Brain microvascular endothelial cell (primary cell): ENCODE measurements at regions not wholly inside any gene's neighbourhood (a gene's known extent, or its start where the extent isn't known, plus 50 kb on each side); places are given as distances from the start of the nearest gene placed in this dataset.

Source experiments
- DNase-seq: peaks from one replicate; pipeline ENCODE4 v3.0.0-alpha.2; 2020
- H3K27ac ChIP-seq: fragments of 250-450 bp; sonication (Bioruptor Pico); 2 replicates; pipeline ENCODE4 v1.5.1; 2020; ENCODE audit warnings: mild to moderate bottlenecking, moderate library complexity
- H3K27me3 ChIP-seq: fragments of 250-450 bp; sonication (Bioruptor Pico); replicated peaks from 2 replicates; pipeline ENCODE4 v1.5.1; 2020; ENCODE audit warnings: mild to moderate bottlenecking
- H3K36me3 ChIP-seq: fragments of 250-450 bp; sonication (Bioruptor Pico); replicated peaks from 2 replicates; pipeline ENCODE4 v1.5.1; 2020; ENCODE audit warnings: mild to moderate bottlenecking
- H3K4me3 ChIP-seq: 2 replicates; pipeline ENCODE4 v1.5.1; 2011; ENCODE audit warnings: low read depth, mild to moderate bottlenecking, control low read depth, low read length, moderate library complexity
- in situ Hi-C: cut with HindIII; loops from 2 replicates; pipeline ENCODE4 v1.10.0; 2017; ENCODE audit warnings: low sequenced_read_pairs, low pct_ligation_motif_present
- TF ChIP-seq, protein P1 (sequence below): IDR thresholded peaks from 2 replicates; pipeline ENCODE4 v1.5.1; 2011; ENCODE audit warnings: low read depth, mild to moderate bottlenecking, moderate library complexity, low read length, control low read depth, inconsistent platforms; ENCODE audit errors: missing control alignments

DNA sequence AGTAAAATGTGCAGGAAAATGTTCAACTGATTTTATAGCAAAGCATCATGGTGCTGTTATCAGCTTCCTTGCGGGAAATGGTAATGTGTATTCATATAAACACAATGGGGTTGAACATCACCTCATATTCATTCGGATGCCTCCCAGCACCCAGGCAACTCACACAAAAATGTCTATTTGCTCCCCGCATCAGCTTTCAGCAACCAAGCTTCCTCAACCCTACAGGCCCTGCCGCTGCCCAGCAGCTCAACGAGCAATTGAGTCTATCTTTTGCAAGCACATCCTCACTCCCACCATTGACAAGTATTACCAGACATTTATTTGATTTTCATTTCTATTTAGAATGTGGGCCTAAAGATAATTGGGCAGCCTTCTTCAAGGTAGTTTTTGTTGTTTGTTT, 2161.4 kb upstream of the PIK3C3 start:
- H3K27ac ChIP-seq, result no peak overlapping the region
- no peak overlapping the region for H3K4me3 ChIP-seq
- TF ChIP-seq, protein P1, sequence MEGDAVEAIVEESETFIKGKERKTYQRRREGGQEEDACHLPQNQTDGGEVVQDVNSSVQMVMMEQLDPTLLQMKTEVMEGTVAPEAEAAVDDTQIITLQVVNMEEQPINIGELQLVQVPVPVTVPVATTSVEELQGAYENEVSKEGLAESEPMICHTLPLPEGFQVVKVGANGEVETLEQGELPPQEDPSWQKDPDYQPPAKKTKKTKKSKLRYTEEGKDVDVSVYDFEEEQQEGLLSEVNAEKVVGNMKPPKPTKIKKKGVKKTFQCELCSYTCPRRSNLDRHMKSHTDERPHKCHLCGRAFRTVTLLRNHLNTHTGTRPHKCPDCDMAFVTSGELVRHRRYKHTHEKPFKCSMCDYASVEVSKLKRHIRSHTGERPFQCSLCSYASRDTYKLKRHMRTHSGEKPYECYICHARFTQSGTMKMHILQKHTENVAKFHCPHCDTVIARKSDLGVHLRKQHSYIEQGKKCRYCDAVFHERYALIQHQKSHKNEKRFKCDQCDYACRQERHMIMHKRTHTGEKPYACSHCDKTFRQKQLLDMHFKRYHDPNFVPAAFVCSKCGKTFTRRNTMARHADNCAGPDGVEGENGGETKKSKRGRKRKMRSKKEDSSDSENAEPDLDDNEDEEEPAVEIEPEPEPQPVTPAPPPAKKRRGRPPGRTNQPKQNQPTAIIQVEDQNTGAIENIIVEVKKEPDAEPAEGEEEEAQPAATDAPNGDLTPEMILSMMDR, result no peak
- no peak for DNase-seq
- no peaks in the 10 kb centered on the region for H3K27me3 ChIP-seq
- no peaks in the 10 kb centered on the region for H3K36me3 ChIP-seq
- in situ Hi-C loops, result no loop called here

DNA sequence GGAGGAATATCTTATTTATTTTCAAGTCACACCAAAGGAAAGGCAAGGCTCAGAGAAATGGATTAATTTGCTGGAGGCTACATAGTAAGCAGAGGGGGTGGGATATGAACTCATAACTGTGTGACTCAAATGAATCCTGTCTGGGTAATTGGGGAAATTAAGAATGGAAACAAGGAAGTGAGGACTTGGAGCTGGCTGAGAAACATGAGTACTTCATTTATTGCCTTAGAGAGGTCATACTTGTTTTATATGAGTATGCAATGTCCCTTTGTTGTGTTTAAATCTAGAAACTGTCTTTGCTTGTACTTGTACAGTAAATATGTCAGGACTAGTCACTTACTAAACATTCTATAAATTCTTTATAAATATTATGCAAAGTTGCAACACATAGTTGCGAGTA, 2166.7 kb upstream of the PIK3C3 start:
- Histone ChIP-seq H3K36me3 (no peaks in the 10 kb centered on the region), H3K27me3 (no peaks in the 10 kb centered on the region), H3K4me3 (no peak overlapping the region), H3K27ac (no peak overlapping the region)
- in situ Hi-C loops, result no loop called here
- TF ChIP-seq, protein P1, result no peak
- no peak for DNase-seq

DNA sequence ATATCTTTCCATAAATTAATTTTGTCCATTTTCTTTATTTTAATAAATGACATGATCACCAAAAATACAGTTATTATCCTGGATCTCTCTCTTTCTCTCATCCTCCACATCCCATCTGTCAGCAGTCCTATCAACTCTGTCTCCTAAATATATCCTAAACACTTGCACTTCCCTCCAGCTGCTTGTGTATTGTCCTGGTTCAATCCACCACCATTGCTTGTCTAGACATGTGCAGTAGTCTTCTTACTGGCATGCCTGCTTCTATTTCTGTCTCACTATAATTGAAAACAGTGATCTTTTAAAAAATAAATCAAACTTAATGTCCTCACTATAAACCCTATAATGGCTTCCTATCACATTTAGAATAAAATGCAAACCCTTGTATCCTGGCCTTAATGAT, 2168.6 kb upstream of the PIK3C3 start:
- DNase-seq, result no peak
- no peak overlapping the region for H3K27ac ChIP-seq
- in situ Hi-C loops, result no loop called here
- TF ChIP-seq, protein P1, result no peak
- no peaks in the 10 kb centered on the region for H3K36me3 ChIP-seq
- H3K27me3 ChIP-seq, result no peaks in the 10 kb centered on the region
- no peak overlapping the region for H3K4me3 ChIP-seq

DNA sequence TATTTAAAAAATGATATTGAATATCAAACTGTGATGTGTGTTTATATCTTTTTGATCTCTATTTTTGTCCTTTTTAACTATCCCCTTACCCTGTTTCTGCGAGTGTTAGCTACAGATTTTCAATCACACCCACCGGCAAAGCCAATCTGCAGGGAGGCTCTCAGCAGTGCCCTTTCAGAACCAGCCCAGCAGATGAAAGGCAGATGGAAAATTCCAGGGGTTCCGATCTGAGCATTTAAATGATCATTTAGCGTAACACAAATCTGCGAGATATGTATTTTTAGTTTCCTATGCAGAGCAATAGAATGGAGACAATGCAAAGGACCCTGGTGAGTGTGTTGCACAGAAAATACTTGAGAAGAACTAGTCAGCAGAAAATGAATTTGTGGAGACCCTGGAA, 2170.5 kb upstream of the PIK3C3 start:
- Histone ChIP-seq H3K36me3 (no peaks in the 10 kb centered on the region), H3K4me3 (no peak overlapping the region), H3K27ac (no peak overlapping the region), H3K27me3 (no peaks in the 10 kb centered on the region)
- DNase-seq, result no peak
- in situ Hi-C loops, result no loop called here
- TF ChIP-seq, protein P1, result no peak

DNA sequence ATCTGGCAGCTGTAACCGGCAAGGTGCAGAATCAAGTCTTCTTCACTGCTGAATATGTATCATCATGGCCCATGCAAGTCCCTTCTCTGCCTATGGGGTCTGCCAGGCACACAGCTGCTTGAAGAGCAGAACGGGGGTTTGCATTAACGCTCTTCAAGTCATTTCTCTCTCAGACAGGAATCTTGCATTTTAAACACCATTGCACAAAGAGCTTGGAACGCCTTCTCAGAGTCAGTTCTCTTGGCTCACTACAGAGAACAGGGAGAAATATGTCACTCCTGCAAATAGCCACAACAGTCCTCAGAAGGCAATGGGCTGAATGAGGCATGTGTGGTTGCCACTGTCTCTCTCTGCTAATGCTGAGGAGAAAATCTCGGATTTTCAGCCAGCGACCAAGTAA, 2173.5 kb upstream of the PIK3C3 start:
- in situ Hi-C loops, result no loop called here
- TF ChIP-seq, protein P1, result no peak
- Histone ChIP-seq H3K36me3 (no peaks in the 10 kb centered on the region), H3K27me3 (no peaks in the 10 kb centered on the region), H3K4me3 (no peak overlapping the region), H3K27ac (no peak overlapping the region)
- no peak for DNase-seq

DNA sequence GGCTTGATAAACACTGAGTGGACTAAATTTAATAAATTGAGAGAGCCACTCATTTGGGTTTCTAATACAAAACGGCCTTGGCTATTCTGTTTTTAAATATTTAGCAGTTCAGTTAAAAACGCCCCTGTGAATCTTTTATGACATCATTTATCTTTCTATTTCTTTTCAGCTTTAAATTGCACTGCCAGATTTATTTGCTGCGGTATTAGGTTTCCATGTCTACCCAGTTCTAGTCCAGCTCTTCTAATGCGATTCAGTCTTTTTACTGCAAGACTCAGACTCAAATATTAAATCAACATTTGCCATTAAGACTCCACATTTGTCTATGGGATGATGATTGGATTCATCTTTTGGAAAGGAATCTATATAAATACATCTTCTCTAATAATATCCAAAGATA, 2174.3 kb upstream of the PIK3C3 start:
- no peak overlapping the region for H3K4me3 ChIP-seq
- no peak for DNase-seq
- no peaks in the 10 kb centered on the region for H3K27me3 ChIP-seq
- no peak overlapping the region for H3K27ac ChIP-seq
- TF ChIP-seq, protein P1, result no peak
- in situ Hi-C loops, result no loop called here
- no peaks in the 10 kb centered on the region for H3K36me3 ChIP-seq
